ENCODE measurements at regions not wholly inside any gene's neighbourhood (a gene's known extent, or its start where the extent isn't known, plus 50 kb on each side); places are given as distances from the start of the nearest gene placed in this dataset.

DNA sequence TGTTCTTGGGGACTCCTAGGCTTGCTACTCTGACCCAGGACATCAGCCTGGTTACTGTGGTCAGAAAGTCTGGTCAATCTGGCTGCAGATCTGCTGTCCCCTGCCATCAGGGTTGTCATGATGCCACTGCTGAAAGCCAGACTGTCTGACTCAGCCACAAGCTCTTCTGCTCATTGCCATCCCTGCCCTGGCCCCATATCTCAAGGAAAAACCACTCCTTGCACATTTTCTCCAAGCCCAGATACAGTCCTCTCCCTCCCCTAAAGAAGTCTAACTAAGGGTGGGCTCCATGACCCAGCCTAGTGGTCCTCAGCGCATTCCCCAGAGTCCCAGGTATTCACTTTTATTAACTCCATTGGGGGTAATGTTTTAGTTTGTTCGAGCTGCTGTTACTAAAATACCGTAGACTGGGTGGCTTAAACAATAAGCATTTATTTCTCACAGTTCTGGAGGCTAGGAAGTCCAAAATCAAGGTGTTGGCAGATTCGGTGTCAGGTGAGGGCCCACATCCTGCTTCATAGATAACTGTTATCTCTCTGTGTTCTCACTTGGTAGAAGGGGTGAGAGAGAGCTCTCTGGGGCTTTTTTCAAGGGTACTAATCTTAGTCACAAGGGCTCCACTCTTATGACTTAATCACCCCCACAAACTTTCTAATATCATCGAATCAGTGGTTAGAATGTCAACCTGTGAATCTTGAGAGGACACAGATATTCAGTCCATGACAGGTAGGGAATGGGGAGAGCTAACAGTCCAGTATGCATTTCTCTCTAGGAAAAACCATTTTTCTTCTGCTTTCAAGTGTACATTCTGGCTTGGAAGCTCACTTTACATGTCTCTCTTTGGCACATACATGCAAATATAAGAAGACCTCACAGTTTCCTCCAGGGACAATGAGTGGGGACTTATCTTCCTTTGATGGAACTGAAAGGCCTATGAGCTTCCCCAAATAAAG lies 94.8 kb upstream of the CXCR4 start:
- TF ChIP-seq CTCF (IDR thresholded peaks at IDR 0.05; ENCODE audit: low read depth, low read length, missing control alignments): no peak
- in situ Hi-C loops (cut with HindIII; ENCODE audit: low sequenced_read_pairs): no loop called here
- no peak for DNase-seq (ENCODE audit: low read depth)
- no peak overlapping the region for H3K4me3 ChIP-seq (ENCODE audit: low read depth, low read length)

DNA sequence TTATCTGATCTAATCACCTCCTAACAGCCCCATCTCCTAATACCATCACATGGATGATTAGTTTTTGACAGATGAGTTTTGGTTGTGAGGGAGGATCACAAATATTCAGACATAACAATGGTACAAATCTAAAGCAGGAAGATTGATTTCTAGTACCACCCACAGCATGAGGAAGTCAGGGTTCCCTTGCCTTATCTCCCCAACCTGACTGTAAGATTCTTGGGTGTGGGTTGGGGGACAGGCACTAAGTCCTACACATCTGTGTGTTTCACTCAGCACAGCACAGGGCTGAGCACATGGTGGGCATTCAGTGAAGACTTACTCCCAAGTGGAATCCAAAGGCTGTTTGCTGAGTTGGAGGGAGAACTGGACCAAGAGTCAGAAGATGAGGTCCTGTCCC lies 93.8 kb upstream of the CXCR4 start:
- H3K4me3 ChIP-seq (ENCODE audit: low read depth, low read length): no peak overlapping the region
- no peak for DNase-seq (ENCODE audit: low read depth)
- in situ Hi-C loops (cut with HindIII; ENCODE audit: low sequenced_read_pairs): no loop called here
- TF ChIP-seq CTCF (IDR thresholded peaks at IDR 0.05; ENCODE audit: low read depth, low read length, missing control alignments): no peak

DNA sequence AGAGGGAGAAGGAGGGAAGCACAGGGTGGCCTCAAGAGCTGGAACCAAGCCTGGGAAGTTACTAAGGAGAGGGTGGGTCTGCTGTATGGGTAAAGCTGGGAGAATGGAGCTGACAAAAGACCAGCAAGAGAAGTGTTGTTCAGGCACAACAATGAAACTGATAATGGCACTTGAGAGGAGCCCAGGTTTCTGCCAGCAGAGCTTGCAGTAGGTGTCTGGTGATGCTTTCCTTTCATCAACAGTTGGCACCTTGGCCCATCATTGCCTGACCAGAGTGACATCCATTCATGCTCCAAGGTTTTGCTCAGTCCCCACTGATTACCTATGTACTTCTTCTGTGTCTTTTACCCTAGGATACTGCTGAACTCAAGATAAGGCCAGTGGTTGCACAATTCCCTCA lies 92.9 kb upstream of the CXCR4 start:
- no peak overlapping the region for H3K4me3 ChIP-seq (ENCODE audit: low read depth, low read length)
- TF ChIP-seq CTCF (IDR thresholded peaks at IDR 0.05; ENCODE audit: low read depth, low read length, missing control alignments): no peak
- in situ Hi-C loops (cut with HindIII; ENCODE audit: low sequenced_read_pairs): no loop called here
- no peak for DNase-seq (ENCODE audit: low read depth)

GRCh38 chr2:136210455-136210805 lies 92.5 kb upstream of the CXCR4 start:
- DNase-seq (ENCODE audit: low read depth): no peak
- TF ChIP-seq CTCF (IDR thresholded peaks at IDR 0.05; ENCODE audit: low read depth, low read length, missing control alignments): no peak
- H3K4me3 ChIP-seq (ENCODE audit: low read depth, low read length): no peak overlapping the region
- in situ Hi-C loops (cut with HindIII; ENCODE audit: low sequenced_read_pairs): no loop called here

- no peak for DNase-seq (ENCODE audit: low read depth)
- H3K4me3 ChIP-seq (ENCODE audit: low read depth, low read length): no peak overlapping the region
- no peak for TF ChIP-seq CTCF (IDR thresholded peaks at IDR 0.05; ENCODE audit: low read depth, low read length, missing control alignments)
- in situ Hi-C loops (cut with HindIII; ENCODE audit: low sequenced_read_pairs): no loop called here
Measured at GRCh38 chr2:136209561-136210454, 91.9 kb upstream of the CXCR4 start.

GRCh38 chr2:136208682-136209420 lies 90.9 kb upstream of the CXCR4 start:
- in situ Hi-C loops (cut with HindIII; ENCODE audit: low sequenced_read_pairs): no loop called here
- H3K4me3 ChIP-seq (ENCODE audit: low read depth, low read length): no peak overlapping the region
- DNase-seq (ENCODE audit: low read depth): no peak
- TF ChIP-seq CTCF (IDR thresholded peaks at IDR 0.05; ENCODE audit: low read depth, low read length, missing control alignments): no peak

Data from astrocyte of the cerebellum (primary cell).